ENCODE measurements at regions not wholly inside any gene's neighbourhood (a gene's known extent, or its start where the extent isn't known, plus 50 kb on each side); places are given as distances from the start of the nearest gene placed in this dataset.

GRCh38 chr20:62527781-62528180 lies 52.0 kb upstream of the GATA5 start:
- DNase-seq (ENCODE audit: low spot score): no peak

GRCh38 chr20:62528983-62529891 lies 53.4 kb upstream of the GATA5 start:
- no peak for DNase-seq (ENCODE audit: low spot score)

- DNase-seq (ENCODE audit: low spot score): no peak
These were observed 54.3 kb upstream of the GATA5 start for GRCh38 chr20:62529896-62530642.

- no peak for DNase-seq (ENCODE audit: low spot score)
These were observed 54.8 kb upstream of the GATA5 start for GRCh38 chr20:62530643-62531032.

- no peak for DNase-seq (ENCODE audit: low spot score)
These were observed 55.4 kb upstream of the GATA5 start for GRCh38 chr20:62531046-62531838.

GRCh38 chr20:62532921-62533320 lies 57.1 kb upstream of the GATA5 start:
- no peak for DNase-seq (ENCODE audit: low spot score)

- DNase-seq (ENCODE audit: low spot score): no peak
These were observed 58.0 kb upstream of the GATA5 start for GRCh38 chr20:62533591-62534495.

- DNase-seq (ENCODE audit: low spot score): no peak
These were observed 58.9 kb upstream of the GATA5 start for GRCh38 chr20:62534526-62535221.

GRCh38 chr20:62535282-62535811 lies 59.6 kb upstream of the GATA5 start:
- DNase-seq (ENCODE audit: low spot score): no peak

- DNase-seq (ENCODE audit: low spot score): no peak
These were observed 60.2 kb upstream of the GATA5 start for GRCh38 chr20:62535964-62536363.

- DNase-seq (ENCODE audit: low spot score): no peak
These were observed 61.1 kb upstream of the GATA5 start for GRCh38 chr20:62536871-62537401.

- no peak for DNase-seq (ENCODE audit: low spot score)
These were observed 62.0 kb upstream of the GATA5 start for GRCh38 chr20:62537649-62538292.

GRCh38 chr20:62539198-62540045 lies 63.6 kb upstream of the GATA5 start:
- DNase-seq (ENCODE audit: low spot score): no peak

- no peak for DNase-seq (ENCODE audit: low spot score)
These were observed 64.7 kb upstream of the GATA5 start for GRCh38 chr20:62540504-62540903.

GRCh38 chr20:62542862-62543261 lies 67.1 kb upstream of the GATA5 start:
- DNase-seq (ENCODE audit: low spot score): no peak

- no peak for DNase-seq (ENCODE audit: low spot score)
These were observed 67.9 kb upstream of the GATA5 start for GRCh38 chr20:62543470-62544302.

- no peak for DNase-seq (ENCODE audit: low spot score)
These were observed 68.8 kb upstream of the GATA5 start for GRCh38 chr20:62544505-62545055.

- no peak for DNase-seq (ENCODE audit: low spot score)
These were observed 69.5 kb upstream of the GATA5 start for GRCh38 chr20:62545271-62545670.
